ENCODE measurements at regions not wholly inside any gene's neighbourhood (a gene's known extent, or its start where the extent isn't known, plus 50 kb on each side); places are given as distances from the start of the nearest gene placed in this dataset.
"Not testable (repeated sequence)": the region's sequence is repeated elsewhere in the genome, so short reads cannot be mapped to it uniquely, and the experiment has no call there.

DNA sequence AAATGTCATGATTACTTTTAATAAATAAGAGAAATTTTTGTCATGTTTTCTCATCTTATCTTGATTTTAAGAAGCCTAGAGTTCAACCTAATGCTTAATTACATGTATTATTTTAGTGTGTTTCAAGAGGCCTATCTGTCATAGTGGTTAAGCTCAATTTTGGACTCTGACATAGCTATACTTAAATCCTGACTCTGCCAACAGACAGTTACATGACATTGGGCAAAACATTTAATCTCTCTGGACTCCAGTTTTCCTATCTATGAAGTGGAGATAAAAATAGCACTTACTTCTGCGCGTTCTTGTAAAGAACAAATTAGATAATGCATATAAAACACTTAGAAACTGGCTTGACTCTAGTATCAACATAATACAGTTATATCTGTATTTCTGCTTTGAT lies 417.8 kb downstream of the MRPL39 start:
- no peaks in the 10 kb centered on the region for H3K4me1 Mint-ChIP-seq
- no peak overlapping the region for H3K27ac Mint-ChIP-seq
- DNase-seq (ENCODE audit: low spot score in 2 of 2, unreplicated experiment in 2 of 2), result no peak
- no peaks in the 10 kb centered on the region for H3K36me3 Mint-ChIP-seq
- TF ChIP-seq, protein P1, sequence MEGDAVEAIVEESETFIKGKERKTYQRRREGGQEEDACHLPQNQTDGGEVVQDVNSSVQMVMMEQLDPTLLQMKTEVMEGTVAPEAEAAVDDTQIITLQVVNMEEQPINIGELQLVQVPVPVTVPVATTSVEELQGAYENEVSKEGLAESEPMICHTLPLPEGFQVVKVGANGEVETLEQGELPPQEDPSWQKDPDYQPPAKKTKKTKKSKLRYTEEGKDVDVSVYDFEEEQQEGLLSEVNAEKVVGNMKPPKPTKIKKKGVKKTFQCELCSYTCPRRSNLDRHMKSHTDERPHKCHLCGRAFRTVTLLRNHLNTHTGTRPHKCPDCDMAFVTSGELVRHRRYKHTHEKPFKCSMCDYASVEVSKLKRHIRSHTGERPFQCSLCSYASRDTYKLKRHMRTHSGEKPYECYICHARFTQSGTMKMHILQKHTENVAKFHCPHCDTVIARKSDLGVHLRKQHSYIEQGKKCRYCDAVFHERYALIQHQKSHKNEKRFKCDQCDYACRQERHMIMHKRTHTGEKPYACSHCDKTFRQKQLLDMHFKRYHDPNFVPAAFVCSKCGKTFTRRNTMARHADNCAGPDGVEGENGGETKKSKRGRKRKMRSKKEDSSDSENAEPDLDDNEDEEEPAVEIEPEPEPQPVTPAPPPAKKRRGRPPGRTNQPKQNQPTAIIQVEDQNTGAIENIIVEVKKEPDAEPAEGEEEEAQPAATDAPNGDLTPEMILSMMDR (IDR thresholded peaks at IDR 0.05; ENCODE audit: unreplicated experiment), result no peak
- peaks cover 22% of the 10 kb centered on the region for H3K9me3 Mint-ChIP-seq
- no peaks in the 10 kb centered on the region for H3K27me3 Mint-ChIP-seq (ENCODE audit: low read depth)
- no peak overlapping the region for H3K4me3 Mint-ChIP-seq

- Mint-ChIP-seq H3K36me3 (no peaks in the 10 kb centered on the region), H3K4me3 (no peak overlapping the region), H3K27me3 (ENCODE audit: low read depth) (no peaks in the 10 kb centered on the region), H3K27ac (no peak overlapping the region), H3K4me1 (no peaks in the 10 kb centered on the region), H3K9me3 (peaks cover 27% of the 10 kb centered on the region)
- TF ChIP-seq, protein P1 (IDR thresholded peaks at IDR 0.05; ENCODE audit: unreplicated experiment), result no peak
- no peak for DNase-seq (ENCODE audit: low spot score in 2 of 2, unreplicated experiment in 2 of 2)
Measured at GRCh38 chr21:25188677-25189079, 418.6 kb downstream of the MRPL39 start.

DNA sequence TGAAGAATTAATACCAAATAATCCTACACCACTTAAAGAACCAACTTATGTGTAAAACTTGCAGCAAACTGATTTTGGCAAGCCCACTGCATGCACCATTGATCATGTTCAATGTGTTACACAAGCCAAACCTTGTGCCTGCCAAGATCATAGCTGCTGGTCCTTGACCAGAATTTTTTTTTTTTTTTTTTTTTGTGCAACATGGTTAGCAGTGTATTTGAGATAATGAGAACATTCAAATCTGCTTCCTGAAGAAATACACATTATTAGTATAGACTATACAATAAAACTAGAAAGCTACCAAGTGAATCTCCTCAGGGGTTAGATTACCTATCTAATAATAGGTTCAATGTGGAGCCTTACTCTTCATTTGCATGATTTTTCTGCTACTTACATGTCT lies 421.0 kb downstream of the MRPL39 start:
- TF ChIP-seq, protein P1 (IDR thresholded peaks at IDR 0.05; ENCODE audit: unreplicated experiment), result no peak
- no peaks in the 10 kb centered on the region for H3K4me1 Mint-ChIP-seq
- peaks cover 24% of the 10 kb centered on the region for H3K9me3 Mint-ChIP-seq
- H3K27ac Mint-ChIP-seq, result no peak overlapping the region
- H3K36me3 Mint-ChIP-seq, result no peaks in the 10 kb centered on the region
- no peak for DNase-seq (ENCODE audit: low spot score in 2 of 2, unreplicated experiment in 2 of 2)
- H3K4me3 Mint-ChIP-seq, result no peak overlapping the region
- H3K27me3 Mint-ChIP-seq (ENCODE audit: low read depth), result no peaks in the 10 kb centered on the region

DNA sequence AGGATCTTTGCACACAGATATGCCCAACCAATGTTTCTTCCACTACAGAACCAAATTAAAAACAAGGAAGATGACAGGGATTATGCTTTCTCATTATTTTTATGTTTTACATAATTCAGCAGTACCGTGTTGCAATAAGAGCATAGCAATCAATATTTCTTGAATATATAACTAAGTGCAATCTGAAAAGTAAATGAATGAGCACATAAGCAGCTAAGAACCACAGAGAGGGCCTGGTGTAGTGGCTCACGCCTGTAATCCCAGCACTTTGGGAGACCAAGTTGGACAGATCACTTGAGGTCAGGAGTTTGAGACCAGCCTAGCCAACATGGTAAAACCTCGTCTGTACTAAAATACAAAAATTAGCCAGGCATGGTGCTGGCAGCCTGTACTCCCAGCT lies 423.7 kb downstream of the MRPL39 start:
- Mint-ChIP-seq H3K27ac (no peak overlapping the region), H3K27me3 (ENCODE audit: low read depth) (no peaks in the 10 kb centered on the region), H3K4me3 (no peak overlapping the region), H3K9me3 (peaks cover 27% of the 10 kb centered on the region), H3K36me3 (no peaks in the 10 kb centered on the region), H3K4me1 (no peaks in the 10 kb centered on the region)
- no peak for DNase-seq (ENCODE audit: low spot score in 2 of 2, unreplicated experiment in 2 of 2)
- TF ChIP-seq, protein P1 (IDR thresholded peaks at IDR 0.05; ENCODE audit: unreplicated experiment), result no peak

GRCh38 chr21:25181690-25182089 lies 425.6 kb downstream of the MRPL39 start:
- peaks cover 25% of the 10 kb centered on the region for H3K9me3 Mint-ChIP-seq
- H3K4me1 Mint-ChIP-seq, result not testable (repeated sequence)

DNA sequence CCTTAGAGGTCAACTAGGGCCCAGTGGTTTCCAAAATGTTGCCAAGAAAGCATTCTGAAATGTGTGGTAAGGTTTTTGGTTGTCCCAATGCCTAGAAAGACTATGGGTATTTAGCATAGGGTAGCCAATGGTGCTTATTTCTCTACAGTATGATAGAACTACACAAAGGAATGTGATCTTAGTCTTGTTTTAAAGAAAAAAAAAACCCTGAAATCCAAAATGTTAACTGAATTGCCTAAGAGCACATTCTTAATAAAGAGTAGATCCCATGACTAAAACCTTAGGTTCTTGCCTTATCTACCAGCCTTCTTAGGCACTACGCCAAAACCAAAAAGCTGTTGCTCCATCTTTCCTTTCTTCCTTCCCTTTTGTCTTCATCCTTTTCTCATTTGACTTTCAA lies 428.2 kb downstream of the MRPL39 start:
- Mint-ChIP-seq H3K36me3 (no peaks in the 10 kb centered on the region), H3K27ac (no peak overlapping the region), H3K27me3 (ENCODE audit: low read depth) (no peaks in the 10 kb centered on the region), H3K4me1 (no peaks in the 10 kb centered on the region), H3K4me3 (no peak overlapping the region), H3K9me3 (peaks cover 19% of the 10 kb centered on the region)
- TF ChIP-seq, protein P1 (IDR thresholded peaks at IDR 0.05; ENCODE audit: unreplicated experiment), result no peak
- no peak for DNase-seq (ENCODE audit: low spot score in 2 of 2, unreplicated experiment in 2 of 2)

More at GRCh38 chr21:25181690-25182089, 425.6 kb downstream of the MRPL39 start:
- not testable (repeated sequence) for DNase-seq (ENCODE audit: low spot score in 2 of 2, unreplicated experiment in 2 of 2); H3K27ac Mint-ChIP-seq; H3K4me3 Mint-ChIP-seq; H3K27me3 Mint-ChIP-seq (ENCODE audit: low read depth); H3K36me3 Mint-ChIP-seq

All from mesothelial cell of epicardium (in vitro differentiated cells).